ENCODE measurements at regions not wholly inside any gene's neighbourhood (a gene's known extent, or its start where the extent isn't known, plus 50 kb on each side); places are given as distances from the start of the nearest gene placed in this dataset.

DNA sequence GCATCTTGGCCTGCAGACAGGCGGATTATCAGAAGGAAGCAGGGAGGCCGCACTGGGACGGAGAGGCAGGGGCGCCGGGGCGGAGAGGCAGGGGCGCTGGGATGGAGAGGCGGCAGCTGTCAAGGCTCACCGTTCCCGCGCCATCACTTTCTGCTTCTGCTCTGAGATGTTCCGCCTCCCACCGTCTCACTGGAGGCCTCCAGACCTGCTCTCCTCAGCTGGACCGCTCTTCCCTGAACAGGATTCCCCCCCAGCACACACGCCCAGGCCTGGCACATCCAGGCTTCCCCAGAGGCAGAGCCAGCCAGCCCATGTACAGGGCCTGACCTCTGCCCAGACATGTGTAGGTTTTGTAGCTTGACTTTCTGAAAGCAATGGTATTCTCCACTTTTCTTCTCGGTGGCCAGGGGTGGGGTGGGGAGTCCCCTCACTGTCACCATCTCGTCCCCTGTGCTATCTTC is 84.1 kb downstream of the RIPK4 start:
- Histone ChIP-seq H3F3A (ENCODE audit: control insufficient read depth, insufficient read depth) (no peaks in the 10 kb centered on the region), H3K4me3 (ENCODE audit: low read length) (no peak overlapping the region), H4K20me1 (ENCODE audit: control insufficient read depth, insufficient read depth, low read depth, low read length) (no peaks in the 10 kb centered on the region), H3K9me2 (replicated peaks; ENCODE audit: control insufficient read depth, low read length) (no peaks in the 10 kb centered on the region), H3K27me3 (ENCODE audit: control insufficient read depth, low read length) (no peaks in the 10 kb centered on the region), H3K36me3 (ENCODE audit: control insufficient read depth, low read length) (no peaks in the 10 kb centered on the region), H3K79me2 (ENCODE audit: control insufficient read depth, low read length) (no peaks in the 10 kb centered on the region; the same call in 1 of the 2 replicates), H3K9me3 (ENCODE audit: control insufficient read depth, insufficient read depth, low read length) (no peaks in the 10 kb centered on the region), H3K4me1 (ENCODE audit: control insufficient read depth, low read length) (no peaks in the 10 kb centered on the region), H3K27ac (ENCODE audit: low read depth, low read length) (no peak overlapping the region), H3K4me2 (ENCODE audit: low read length) (no peak overlapping the region)
- TF ChIP-seq, protein P1, sequence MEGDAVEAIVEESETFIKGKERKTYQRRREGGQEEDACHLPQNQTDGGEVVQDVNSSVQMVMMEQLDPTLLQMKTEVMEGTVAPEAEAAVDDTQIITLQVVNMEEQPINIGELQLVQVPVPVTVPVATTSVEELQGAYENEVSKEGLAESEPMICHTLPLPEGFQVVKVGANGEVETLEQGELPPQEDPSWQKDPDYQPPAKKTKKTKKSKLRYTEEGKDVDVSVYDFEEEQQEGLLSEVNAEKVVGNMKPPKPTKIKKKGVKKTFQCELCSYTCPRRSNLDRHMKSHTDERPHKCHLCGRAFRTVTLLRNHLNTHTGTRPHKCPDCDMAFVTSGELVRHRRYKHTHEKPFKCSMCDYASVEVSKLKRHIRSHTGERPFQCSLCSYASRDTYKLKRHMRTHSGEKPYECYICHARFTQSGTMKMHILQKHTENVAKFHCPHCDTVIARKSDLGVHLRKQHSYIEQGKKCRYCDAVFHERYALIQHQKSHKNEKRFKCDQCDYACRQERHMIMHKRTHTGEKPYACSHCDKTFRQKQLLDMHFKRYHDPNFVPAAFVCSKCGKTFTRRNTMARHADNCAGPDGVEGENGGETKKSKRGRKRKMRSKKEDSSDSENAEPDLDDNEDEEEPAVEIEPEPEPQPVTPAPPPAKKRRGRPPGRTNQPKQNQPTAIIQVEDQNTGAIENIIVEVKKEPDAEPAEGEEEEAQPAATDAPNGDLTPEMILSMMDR (IDR thresholded peaks at IDR 0.05; ENCODE audit: low read depth, low read length, poor library complexity, severe bottlenecking): no peak

GRCh38 chr21:41681939-41682718 is 84.7 kb downstream of the RIPK4 start:
- Histone ChIP-seq H3K4me2 (ENCODE audit: low read length) (no peak overlapping the region), H3K79me2 (ENCODE audit: control insufficient read depth, low read length) (no peaks in the 10 kb centered on the region; the same call in 1 of the 2 replicates), H3K4me1 (ENCODE audit: control insufficient read depth, low read length) (no peaks in the 10 kb centered on the region), H3K4me3 (ENCODE audit: low read length) (no peak overlapping the region), H3F3A (ENCODE audit: control insufficient read depth, insufficient read depth) (no peaks in the 10 kb centered on the region), H3K9me3 (ENCODE audit: control insufficient read depth, insufficient read depth, low read length) (no peaks in the 10 kb centered on the region), H3K27me3 (ENCODE audit: control insufficient read depth, low read length) (no peaks in the 10 kb centered on the region), H3K27ac (ENCODE audit: low read depth, low read length) (no peak overlapping the region), H4K20me1 (ENCODE audit: control insufficient read depth, insufficient read depth, low read depth, low read length) (no peaks in the 10 kb centered on the region), H3K9me2 (replicated peaks; ENCODE audit: control insufficient read depth, low read length) (no peaks in the 10 kb centered on the region), H3K36me3 (ENCODE audit: control insufficient read depth, low read length) (no peaks in the 10 kb centered on the region)
- TF ChIP-seq, protein P1 (IDR thresholded peaks at IDR 0.05; ENCODE audit: low read depth, low read length, poor library complexity, severe bottlenecking): no peak

DNA sequence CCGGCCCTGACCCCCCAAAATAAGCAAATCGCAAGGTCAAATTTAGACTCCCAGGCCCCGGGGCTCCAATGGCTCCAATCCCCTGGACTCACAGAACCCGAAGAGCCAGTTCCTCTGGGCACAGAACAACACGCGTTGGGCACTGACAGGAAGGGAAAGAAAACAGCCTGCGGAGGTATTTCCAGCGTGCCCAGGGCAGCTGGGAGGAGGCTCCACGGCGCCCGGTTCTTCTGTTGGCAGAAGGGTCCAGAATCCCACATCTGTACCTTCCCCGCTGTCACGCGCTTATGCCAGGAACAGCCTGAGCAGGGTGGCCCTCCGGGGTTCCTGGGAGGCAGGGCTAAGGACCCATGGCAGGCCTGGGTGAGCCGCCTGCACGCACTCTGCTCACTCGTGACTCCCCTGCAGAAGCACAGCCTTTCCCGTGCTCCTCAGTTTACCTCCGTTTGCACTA is 85.5 kb downstream of the RIPK4 start:
- Histone ChIP-seq H4K20me1 (ENCODE audit: control insufficient read depth, insufficient read depth, low read depth, low read length) (no peaks in the 10 kb centered on the region), H3K4me1 (ENCODE audit: control insufficient read depth, low read length) (no peaks in the 10 kb centered on the region), H3F3A (ENCODE audit: control insufficient read depth, insufficient read depth) (no peaks in the 10 kb centered on the region), H3K79me2 (ENCODE audit: control insufficient read depth, low read length) (no peaks in the 10 kb centered on the region; the same call in 1 of the 2 replicates), H3K9me3 (ENCODE audit: control insufficient read depth, insufficient read depth, low read length) (no peaks in the 10 kb centered on the region), H3K27me3 (ENCODE audit: control insufficient read depth, low read length) (no peaks in the 10 kb centered on the region), H3K9me2 (replicated peaks; ENCODE audit: control insufficient read depth, low read length) (no peaks in the 10 kb centered on the region), H3K4me2 (ENCODE audit: low read length) (no peak overlapping the region), H3K36me3 (ENCODE audit: control insufficient read depth, low read length) (no peaks in the 10 kb centered on the region), H3K4me3 (ENCODE audit: low read length) (no peak overlapping the region), H3K27ac (ENCODE audit: low read depth, low read length) (no peak overlapping the region)
- TF ChIP-seq, protein P1 (IDR thresholded peaks at IDR 0.05; ENCODE audit: low read depth, low read length, poor library complexity, severe bottlenecking): no peak
- TF ChIP-seq EZH2phosphoT487 (IDR thresholded peaks at IDR 0.05; ENCODE audit: borderline replicate concordance, low read length): no peak
